ENCODE measurements at regions not wholly inside any gene's neighbourhood (a gene's known extent, or its start where the extent isn't known, plus 50 kb on each side); places are given as distances from the start of the nearest gene placed in this dataset.
"Not testable (repeated sequence)": the region's sequence is repeated elsewhere in the genome, so short reads cannot be mapped to it uniquely, and the experiment has no call there.

GRCh38 chr3:88812576-88812975, 294.8 kb upstream of the EPHA3 start:
- no peak for DNase-seq

GRCh38 chr3:88816445-88816844, 291.0 kb upstream of the EPHA3 start:
- no peak for DNase-seq

- no peak for DNase-seq
These were observed 282.5 kb upstream of the EPHA3 start for GRCh38 chr3:88824666-88825564.

- no peak for DNase-seq
These were observed 279.0 kb upstream of the EPHA3 start for GRCh38 chr3:88828466-88828865.

- DNase-seq = no peak
These were observed 254.8 kb upstream of the EPHA3 start for GRCh38 chr3:88852606-88853005.

GRCh38 chr3:88863196-88863595, 244.2 kb upstream of the EPHA3 start:
- DNase-seq = no peak

GRCh38 chr3:88876724-88877123, 230.7 kb upstream of the EPHA3 start:
- no peak for DNase-seq

- DNase-seq = no peak
These were observed 227.5 kb upstream of the EPHA3 start for GRCh38 chr3:88879905-88880304.

- DNase-seq = no peak
These were observed 225.3 kb upstream of the EPHA3 start for GRCh38 chr3:88882121-88882520.

- not testable (repeated sequence) for DNase-seq
These were observed 220.8 kb upstream of the EPHA3 start for GRCh38 chr3:88886624-88887023.

GRCh38 chr3:88896026-88896425, 211.4 kb upstream of the EPHA3 start:
- DNase-seq = no peak

GRCh38 chr3:88912294-88912877, 195.0 kb upstream of the EPHA3 start:
- DNase-seq = no peak

- DNase-seq = no peak
These were observed 188.6 kb upstream of the EPHA3 start for GRCh38 chr3:88918841-88919240.

GRCh38 chr3:88921986-88922385, 185.4 kb upstream of the EPHA3 start:
- DNase-seq = no peak

GRCh38 chr3:88926221-88926620, 181.2 kb upstream of the EPHA3 start:
- no peak for DNase-seq

- DNase-seq = no peak
These were observed 176.8 kb upstream of the EPHA3 start for GRCh38 chr3:88930611-88931010.

GRCh38 chr3:88936831-88937230, 170.6 kb upstream of the EPHA3 start:
- no peak for DNase-seq

GRCh38 chr3:88940296-88940695, 167.1 kb upstream of the EPHA3 start:
- DNase-seq = no peak

GRCh38 chr3:88947013-88947412, 160.4 kb upstream of the EPHA3 start:
- DNase-seq = no peak

- DNase-seq = no peak
These were observed 152.6 kb upstream of the EPHA3 start for GRCh38 chr3:88954853-88955252.

- DNase-seq = no peak
These were observed 152.1 kb upstream of the EPHA3 start for GRCh38 chr3:88955274-88955673.

GRCh38 chr3:88957711-88958439, 149.5 kb upstream of the EPHA3 start:
- no peak for DNase-seq

GRCh38 chr3:88960019-88960418, 147.4 kb upstream of the EPHA3 start:
- no peak for DNase-seq

GRCh38 chr3:88963003-88963402, 144.4 kb upstream of the EPHA3 start:
- DNase-seq = no peak

All from activated CD4-positive, alpha-beta T cell treated with anti-CD3 and anti-CD28 coated beads, Interleukin-2, amount 50 U/mL, for 48 hours (primary cell).